ENCODE measurements at regions not wholly inside any gene's neighbourhood (a gene's known extent, or its start where the extent isn't known, plus 50 kb on each side); places are given as distances from the start of the nearest gene placed in this dataset.

DNA sequence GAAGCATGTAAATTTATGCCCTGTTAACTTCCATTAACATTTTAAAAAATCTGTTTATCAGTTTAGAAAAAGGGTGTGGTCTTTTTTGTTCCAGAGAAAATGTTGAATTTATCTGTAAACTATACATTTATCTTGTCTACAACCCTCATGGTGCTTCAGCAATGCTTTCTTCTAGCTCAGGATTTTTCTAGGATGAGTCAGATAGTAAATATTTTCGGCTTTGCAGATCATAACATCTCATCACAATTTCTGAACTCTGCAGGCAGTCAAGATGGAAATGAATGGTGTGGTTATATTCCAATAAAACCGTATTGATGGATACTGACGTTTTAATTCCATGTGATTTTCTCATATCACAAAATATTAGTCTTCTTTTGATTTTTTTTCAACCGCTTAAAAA is 70.5 kb upstream of the FOXB1 start:
- Histone ChIP-seq H3K27ac (no peak overlapping the region), H3K4me1 (no peaks in the 10 kb centered on the region), H3K9me3 (no peaks in the 10 kb centered on the region), H3K36me3 (no peaks in the 10 kb centered on the region), H3K4me3 (no peak overlapping the region), H3K27me3 (peaks cover 0 to 40% of the 10 kb centered on the region in 2 donors)
- TF ChIP-seq, protein P1, sequence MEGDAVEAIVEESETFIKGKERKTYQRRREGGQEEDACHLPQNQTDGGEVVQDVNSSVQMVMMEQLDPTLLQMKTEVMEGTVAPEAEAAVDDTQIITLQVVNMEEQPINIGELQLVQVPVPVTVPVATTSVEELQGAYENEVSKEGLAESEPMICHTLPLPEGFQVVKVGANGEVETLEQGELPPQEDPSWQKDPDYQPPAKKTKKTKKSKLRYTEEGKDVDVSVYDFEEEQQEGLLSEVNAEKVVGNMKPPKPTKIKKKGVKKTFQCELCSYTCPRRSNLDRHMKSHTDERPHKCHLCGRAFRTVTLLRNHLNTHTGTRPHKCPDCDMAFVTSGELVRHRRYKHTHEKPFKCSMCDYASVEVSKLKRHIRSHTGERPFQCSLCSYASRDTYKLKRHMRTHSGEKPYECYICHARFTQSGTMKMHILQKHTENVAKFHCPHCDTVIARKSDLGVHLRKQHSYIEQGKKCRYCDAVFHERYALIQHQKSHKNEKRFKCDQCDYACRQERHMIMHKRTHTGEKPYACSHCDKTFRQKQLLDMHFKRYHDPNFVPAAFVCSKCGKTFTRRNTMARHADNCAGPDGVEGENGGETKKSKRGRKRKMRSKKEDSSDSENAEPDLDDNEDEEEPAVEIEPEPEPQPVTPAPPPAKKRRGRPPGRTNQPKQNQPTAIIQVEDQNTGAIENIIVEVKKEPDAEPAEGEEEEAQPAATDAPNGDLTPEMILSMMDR (IDR thresholded peaks at IDR 0.05): no peak
- ATAC-seq: no peak
- intact Hi-C loops (cut with DNase I): no loop called here
- DNase-seq: no peak

DNA sequence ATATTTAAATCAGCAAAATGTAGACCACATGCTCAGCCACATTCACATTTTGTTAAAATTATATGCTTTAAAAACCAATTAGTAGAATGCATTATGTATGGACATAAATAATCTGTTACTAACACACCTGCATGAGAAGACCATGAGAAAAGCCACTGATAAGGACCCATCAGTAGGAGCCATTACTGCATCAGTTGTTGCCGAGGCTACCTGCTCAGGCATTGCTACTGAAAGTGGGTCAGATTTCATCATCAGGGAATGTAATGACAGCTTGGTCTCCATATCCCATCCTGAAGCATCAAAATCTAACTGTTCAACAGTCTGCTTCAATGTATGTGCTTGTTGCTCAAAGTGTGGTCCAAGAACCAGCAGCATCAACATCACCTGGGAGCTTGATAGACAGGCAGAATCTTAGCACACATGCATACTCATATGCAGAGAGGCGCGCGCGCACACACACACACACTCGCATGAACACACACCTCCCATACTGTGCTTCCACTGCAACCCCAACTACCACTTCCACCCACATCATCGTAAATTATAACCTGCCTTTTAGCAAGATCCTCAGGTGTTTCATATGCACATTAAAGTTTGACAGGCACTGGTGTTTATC is 72.4 kb upstream of the FOXB1 start:
- no peak overlapping the region for H3K4me3 ChIP-seq
- no peaks in the 10 kb centered on the region for H3K4me1 ChIP-seq
- H3K27ac ChIP-seq: no peak overlapping the region
- no peaks in the 10 kb centered on the region for H3K9me3 ChIP-seq
- no peaks in the 10 kb centered on the region for H3K36me3 ChIP-seq
- TF ChIP-seq, protein P1 (IDR thresholded peaks at IDR 0.05): no peak
- intact Hi-C loops (cut with DNase I): no loop called here
- DNase-seq: no peak
- peaks cover 0 to 30% of the 10 kb centered on the region in 2 donors for H3K27me3 ChIP-seq
- no peak for ATAC-seq

GRCh38 chr15:59924812-59925522 is 79.1 kb upstream of the FOXB1 start:
- no peaks in the 10 kb centered on the region for H3K4me1 ChIP-seq
- no peaks in the 10 kb centered on the region for H3K36me3 ChIP-seq
- no peak overlapping the region for H3K27ac ChIP-seq
- no peaks in the 10 kb centered on the region for H3K9me3 ChIP-seq
- DNase-seq (no peak), ATAC-seq (no peak)
- H3K4me3 ChIP-seq: no peak overlapping the region
- intact Hi-C loops (cut with DNase I): no loop called here
- peaks cover 0 to 14% of the 10 kb centered on the region in 2 donors for H3K27me3 ChIP-seq
- TF ChIP-seq, protein P1 (IDR thresholded peaks at IDR 0.05): no peak

GRCh38 chr15:59924096-59924495 is 80.0 kb upstream of the FOXB1 start:
- Histone ChIP-seq H3K27me3 (peaks cover 0 to 8% of the 10 kb centered on the region in 2 donors), H3K27ac (no peak overlapping the region), H3K36me3 (no peaks in the 10 kb centered on the region), H3K9me3 (no peaks in the 10 kb centered on the region), H3K4me1 (no peaks in the 10 kb centered on the region), H3K4me3 (no peak overlapping the region)
- no peak for DNase-seq
- TF ChIP-seq, protein P1 (IDR thresholded peaks at IDR 0.05): no peak
- intact Hi-C loops (cut with DNase I): no loop called here
- ATAC-seq: no peak

DNA sequence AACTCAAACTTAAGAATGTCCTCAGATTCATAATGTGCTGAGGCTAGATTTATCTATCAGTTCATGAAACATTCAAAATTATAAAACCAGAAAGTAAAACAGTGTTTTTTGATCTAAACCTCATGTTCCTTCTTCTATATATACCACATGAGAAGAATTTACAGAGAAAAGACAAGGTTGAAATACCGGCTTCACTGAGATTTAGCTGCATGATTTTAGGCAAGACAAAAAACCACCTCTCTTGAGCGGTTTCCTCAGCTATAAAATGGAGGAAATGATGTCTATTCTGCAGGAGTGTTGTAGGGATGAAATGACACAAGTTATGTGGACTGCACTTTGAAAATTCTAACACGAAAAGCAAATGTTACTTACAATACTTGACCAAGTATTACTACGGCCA is 80.6 kb upstream of the FOXB1 start:
- intact Hi-C loops (cut with DNase I): no loop called here

More for the DNA sequence above, 80.6 kb upstream of the FOXB1 start:
- no peak for ATAC-seq
- Histone ChIP-seq H3K4me1 (no peaks in the 10 kb centered on the region), H3K27me3 (peaks cover 0 to 8% of the 10 kb centered on the region in 2 donors), H3K36me3 (no peaks in the 10 kb centered on the region), H3K27ac (no peak overlapping the region), H3K9me3 (no peaks in the 10 kb centered on the region), H3K4me3 (no peak overlapping the region)
- TF ChIP-seq, protein P1 (IDR thresholded peaks at IDR 0.05): no peak
- DNase-seq: no peak

Measured in left lung (tissue), 4 donors.